GM18507 (cell line): ENCODE measurements at regions not wholly inside any gene's neighbourhood (a gene's known extent, or its start where the extent isn't known, plus 50 kb on each side); places are given as distances from the start of the nearest gene placed in this dataset.

Experiments used
- DNase-seq: peaks from one replicate; pipeline ENCODE4 v3.0.0; 2011; ENCODE audit warnings: low read depth; ENCODE audit not compliant: insufficient read length; ENCODE audit errors: extremely low spot score
- FAIRE-seq: peaks from 2 replicates; lab custom pipeline; 2011; peaks lifted over from hg19 to GRCh38; lab: Jason Lieb, UNC

- DNase-seq (no peak), FAIRE-seq (no peak)
These were observed 137.9 kb downstream of the SEC61B start for GRCh38 chr9:99360026-99360425.

- FAIRE-seq (no peak), DNase-seq (no peak)
These were observed 139.7 kb downstream of the SEC61B start for GRCh38 chr9:99361817-99362216.

- FAIRE-seq (no peak), DNase-seq (no peak)
These were observed 140.2 kb downstream of the SEC61B start for GRCh38 chr9:99362321-99362720.

GRCh38 chr9:99363509-99363908, 141.4 kb downstream of the SEC61B start:
- DNase-seq (no peak), FAIRE-seq (no peak)

- DNase-seq = no peak
These were observed 143.3 kb downstream of the SEC61B start for GRCh38 chr9:99365233-99365980.

GRCh38 chr9:99366183-99366582, 144.1 kb downstream of the SEC61B start:
- FAIRE-seq = no peak
- no peak for DNase-seq

More at GRCh38 chr9:99365233-99365980, 143.3 kb downstream of the SEC61B start:
- FAIRE-seq = no peak

GRCh38 chr9:99366621-99367020, 144.5 kb downstream of the SEC61B start:
- FAIRE-seq = no peak

GRCh38 chr9:99368341-99369326, 146.6 kb downstream of the SEC61B start:
- DNase-seq (no peak), FAIRE-seq (peak; percentile 65)

More at GRCh38 chr9:99366621-99367020, 144.5 kb downstream of the SEC61B start:
- DNase-seq = no peak

- FAIRE-seq = no peak
- no peak for DNase-seq
These were observed 147.2 kb downstream of the SEC61B start for GRCh38 chr9:99369327-99369722.

GRCh38 chr9:99370376-99370775, 148.3 kb downstream of the SEC61B start:
- FAIRE-seq = no peak
- no peak for DNase-seq

- FAIRE-seq (no peak), DNase-seq (no peak)
These were observed 149.3 kb downstream of the SEC61B start for GRCh38 chr9:99371376-99371775.

GRCh38 chr9:99373912-99374311, 151.8 kb downstream of the SEC61B start:
- FAIRE-seq (no peak), DNase-seq (no peak)

- FAIRE-seq = no peak
- DNase-seq = no peak
These were observed 152.7 kb downstream of the SEC61B start for GRCh38 chr9:99374793-99375192.

- FAIRE-seq (no peak), DNase-seq (no peak)
These were observed 153.4 kb downstream of the SEC61B start for GRCh38 chr9:99375481-99375880.

GRCh38 chr9:99377790-99378775, 156.0 kb downstream of the SEC61B start:
- FAIRE-seq (no peak), DNase-seq (no peak)

- no peak for DNase-seq
- no peak for FAIRE-seq
These were observed 161.5 kb downstream of the SEC61B start for GRCh38 chr9:99383536-99383935.

- FAIRE-seq (no peak), DNase-seq (no peak)
These were observed 163.1 kb downstream of the SEC61B start for GRCh38 chr9:99385215-99385614.

- DNase-seq (no peak), FAIRE-seq (no peak)
These were observed 163.8 kb downstream of the SEC61B start for GRCh38 chr9:99385814-99386279.

- FAIRE-seq = no peak
- DNase-seq = no peak
These were observed 165.3 kb downstream of the SEC61B start for GRCh38 chr9:99387431-99387830.
